MM.1S (cell line): ENCODE measurements at regions not wholly inside any gene's neighbourhood (a gene's known extent, or its start where the extent isn't known, plus 50 kb on each side); places are given as distances from the start of the nearest gene placed in this dataset.
"Not testable (repeated sequence)": the region's sequence is repeated elsewhere in the genome, so short reads cannot be mapped to it uniquely, and the experiment has no call there.

ENCODE experiments used
- EZH2phosphoT487 ChIP-seq: fragments of 300-600 bp; sonication (generic); IDR thresholded peaks from 2 replicates; pipeline ENCODE4 v1.6.1; 2018; ENCODE audit warnings: antibody characterized with exemption, low read length
- TF ChIP-seq, protein P1 (sequence below): fragments of 300-600 bp; sonication (generic); IDR thresholded peaks from 2 replicates; pipeline ENCODE4 v1.5.1; 2016; ENCODE audit warnings: antibody characterized with exemption, low read length, mixed read lengths

GRCh38 chr3:110525558-110526064, 546.0 kb upstream of the NECTIN3 start:
- TF ChIP-seq, protein P1, sequence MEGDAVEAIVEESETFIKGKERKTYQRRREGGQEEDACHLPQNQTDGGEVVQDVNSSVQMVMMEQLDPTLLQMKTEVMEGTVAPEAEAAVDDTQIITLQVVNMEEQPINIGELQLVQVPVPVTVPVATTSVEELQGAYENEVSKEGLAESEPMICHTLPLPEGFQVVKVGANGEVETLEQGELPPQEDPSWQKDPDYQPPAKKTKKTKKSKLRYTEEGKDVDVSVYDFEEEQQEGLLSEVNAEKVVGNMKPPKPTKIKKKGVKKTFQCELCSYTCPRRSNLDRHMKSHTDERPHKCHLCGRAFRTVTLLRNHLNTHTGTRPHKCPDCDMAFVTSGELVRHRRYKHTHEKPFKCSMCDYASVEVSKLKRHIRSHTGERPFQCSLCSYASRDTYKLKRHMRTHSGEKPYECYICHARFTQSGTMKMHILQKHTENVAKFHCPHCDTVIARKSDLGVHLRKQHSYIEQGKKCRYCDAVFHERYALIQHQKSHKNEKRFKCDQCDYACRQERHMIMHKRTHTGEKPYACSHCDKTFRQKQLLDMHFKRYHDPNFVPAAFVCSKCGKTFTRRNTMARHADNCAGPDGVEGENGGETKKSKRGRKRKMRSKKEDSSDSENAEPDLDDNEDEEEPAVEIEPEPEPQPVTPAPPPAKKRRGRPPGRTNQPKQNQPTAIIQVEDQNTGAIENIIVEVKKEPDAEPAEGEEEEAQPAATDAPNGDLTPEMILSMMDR = not testable (repeated sequence)
- not testable (repeated sequence) for TF ChIP-seq EZH2phosphoT487
